Liver (tissue), 8 donors: ENCODE measurements at regions not wholly inside any gene's neighbourhood (a gene's known extent, or its start where the extent isn't known, plus 50 kb on each side); places are given as distances from the start of the nearest gene placed in this dataset.

Experiments
- DNase-seq: peaks from one replicate; pipeline ENCODE4 v3.0.0-alpha.2; 2017; ENCODE audit warnings: low spot score
- H3K27ac ChIP-seq, 2 donors: one replicate each; pipeline ENCODE4 v1.7.0; 2013; ENCODE audit warnings: inconsistent platforms in 2 of 2, low read length in 2 of 2, control low read depth in 1 of 2, low read depth in 1 of 2, mild to moderate bottlenecking in 1 of 2
- H3K27me3 ChIP-seq, 4 donors: one replicate each; pipeline versions ENCODE4 v1.6.1 to v1.7.0; 2013; ENCODE audit warnings: low read length in 3 of 4, inconsistent platforms in 1 of 4, mild to moderate bottlenecking in 1 of 4, moderate library complexity in 1 of 4; ENCODE audit not compliant: control insufficient read depth in 4 of 4, insufficient read depth in 4 of 4
- H3K36me3 ChIP-seq, 4 donors: one replicate each; pipeline versions ENCODE4 v1.6.1 to v1.7.0; 2013; ENCODE audit warnings: low read length in 3 of 4, mild to moderate bottlenecking in 3 of 4, low read depth in 1 of 4, moderate library complexity in 1 of 4; ENCODE audit not compliant: control insufficient read depth in 4 of 4, insufficient read depth in 3 of 4
- H3K4me1 ChIP-seq, 4 donors: one replicate each; pipeline versions ENCODE4 v1.6.1 to v1.7.0; 2013; ENCODE audit warnings: low read length in 3 of 4, mild to moderate bottlenecking in 3 of 4, moderate library complexity in 1 of 4; ENCODE audit not compliant: control insufficient read depth in 4 of 4, insufficient read depth in 4 of 4
- H3K4me3 ChIP-seq, 3 donors: one replicate each; pipeline versions ENCODE4 v1.6.1 to v1.7.0; 2013; ENCODE audit warnings: low read length in 3 of 3, control low read depth in 1 of 3, low read depth in 1 of 3, mild to moderate bottlenecking in 1 of 3
- H3K9ac ChIP-seq, 2 donors: one replicate each; pipeline ENCODE4 v1.7.0; 2013; ENCODE audit warnings: low read length in 2 of 2, mild to moderate bottlenecking in 2 of 2, moderate library complexity in 2 of 2, control low read depth in 1 of 2, low read depth in 1 of 2
- H3K9me3 ChIP-seq, 4 donors: one replicate each; pipeline versions ENCODE4 v1.6.1 to v1.7.0; 2013; ENCODE audit warnings: low read length in 3 of 4; ENCODE audit not compliant: control insufficient read depth in 4 of 4
- EGR1 ChIP-seq, 2 donors: IDR thresholded peaks; 2 replicates each; pipeline ENCODE4 v1.6.1; 2016 to 2018; ENCODE audit warnings: antibody characterized with exemption in 2 of 2, low read depth in 2 of 2
- FOXA1 ChIP-seq: IDR thresholded peaks from 2 replicates; pipeline ENCODE4 v1.6.1; 2016; ENCODE audit warnings: antibody characterized with exemption
- FOXA2 ChIP-seq: IDR thresholded peaks from 2 replicates; pipeline ENCODE4 v1.6.1; 2016; ENCODE audit warnings: antibody characterized with exemption
- GABPA ChIP-seq, 2 donors: IDR thresholded peaks in 1 of 2; conservative IDR thresholded peaks in 1 of 2; 2 replicates each; pipeline ENCODE4 v1.6.1; 2016; ENCODE audit warnings: antibody characterized with exemption in 2 of 2, mild to moderate bottlenecking in 1 of 2, moderate library complexity in 1 of 2
- HNF4A ChIP-seq, 2 donors: conservative IDR thresholded peaks; 2 replicates each; pipeline ENCODE4 v1.6.1; 2016; ENCODE audit warnings: antibody characterized with exemption in 2 of 2, mild to moderate bottlenecking in 2 of 2
- HNF4G ChIP-seq: IDR thresholded peaks from 2 replicates; pipeline ENCODE4 v1.6.1; 2016; ENCODE audit warnings: antibody characterized with exemption
- JUND ChIP-seq, 2 donors: IDR thresholded peaks; 2 replicates each; pipeline ENCODE4 v1.6.1; 2016; ENCODE audit warnings: antibody characterized with exemption in 2 of 2
- NR2F2 ChIP-seq: IDR thresholded peaks from 2 replicates; pipeline ENCODE4 v1.6.1; 2016; ENCODE audit warnings: antibody characterized with exemption
- RAD21 ChIP-seq, 2 donors: IDR thresholded peaks; 2 replicates each; pipeline ENCODE4 v1.6.1; 2016; ENCODE audit warnings: antibody characterized with exemption in 2 of 2, mild to moderate bottlenecking in 2 of 2
- RXRA ChIP-seq, 2 donors: IDR thresholded peaks; 2 replicates each; pipeline ENCODE4 v1.6.1; 2017 to 2018; ENCODE audit warnings: antibody characterized with exemption in 2 of 2, mild to moderate bottlenecking in 1 of 2
- SP1 ChIP-seq: IDR thresholded peaks from 2 replicates; pipeline ENCODE4 v1.6.1; 2018; ENCODE audit warnings: antibody characterized with exemption, mild to moderate bottlenecking
- TAF1 ChIP-seq: conservative IDR thresholded peaks from 2 replicates; pipeline ENCODE4 v1.6.1; 2016; ENCODE audit warnings: antibody characterized with exemption, mild to moderate bottlenecking
- YY1 ChIP-seq: IDR thresholded peaks from 2 replicates; pipeline ENCODE4 v1.6.1; 2016; ENCODE audit warnings: antibody characterized with exemption, mild to moderate bottlenecking
- WGBS: extraction: QIAGEN DNeasy Blood & Tissue Kit; methylation state at CpG from one replicate; pipeline ENCODE4 v1.1.7; 2013; 5-methylcytosine and 5-hydroxymethylcytosine counted together
- TF ChIP-seq, protein P1 (sequence below): IDR thresholded peaks from 2 replicates; pipeline ENCODE4 v1.6.1; 2016; ENCODE audit warnings: antibody characterized with exemption
- TF ChIP-seq, protein P2 (sequence below): IDR thresholded peaks from 2 replicates; pipeline ENCODE4 v1.6.1; 2016; ENCODE audit warnings: antibody characterized with exemption
- TF ChIP-seq, protein P3 (sequence below): IDR thresholded peaks from 2 replicates; pipeline ENCODE4 v1.6.1; 2016; ENCODE audit warnings: antibody characterized with exemption, mild to moderate bottlenecking
- TF ChIP-seq, protein P4 (sequence below): IDR thresholded peaks from 2 replicates; pipeline ENCODE4 v1.6.1; 2016; ENCODE audit warnings: antibody characterized with exemption
- TF ChIP-seq, protein P5 (sequence below): fragments of 150-350 bp; IDR thresholded peaks from 2 replicates; pipeline ENCODE4 v1.5.1; 2017; ENCODE audit warnings: improper control_type of control experiment, low read depth, low read length; ENCODE audit not compliant: missing input control
- donor health status: healthy.
- donor health status: healthy.
- donor health status: healthy.
- donor health status: healthy.
- donor health status: healthy.

DNA sequence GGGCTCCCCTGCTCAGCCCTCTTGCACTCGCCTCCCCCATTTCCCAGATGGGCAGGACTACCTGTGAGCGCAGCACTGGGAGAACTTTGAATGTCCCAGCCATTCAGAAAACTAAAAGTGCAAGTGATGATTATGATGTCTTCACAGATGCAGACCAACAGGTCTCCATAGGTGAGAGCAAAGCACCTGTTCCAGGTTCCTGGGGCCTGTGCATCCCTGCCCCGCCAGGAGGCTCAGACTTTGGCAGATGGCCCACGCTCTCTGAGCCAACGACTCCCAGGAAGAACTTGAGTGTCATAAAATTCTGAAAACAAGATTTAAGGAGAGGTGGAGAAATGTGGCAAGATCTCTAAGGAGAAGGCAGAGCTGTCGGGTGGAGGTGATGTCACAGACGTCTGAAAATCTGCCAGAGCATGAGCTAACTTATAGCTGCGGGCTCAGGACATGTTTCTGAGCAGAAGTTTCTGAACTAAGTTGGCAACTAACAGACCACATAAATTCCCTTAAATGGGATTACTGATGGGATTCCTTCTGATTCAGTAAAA lies 110.8 kb upstream of the IGF1R start (continued):
- TF ChIP-seq RXRA (IDR thresholded peaks at IDR 0.05) (no peak), TAF1 (no peak)

DNA sequence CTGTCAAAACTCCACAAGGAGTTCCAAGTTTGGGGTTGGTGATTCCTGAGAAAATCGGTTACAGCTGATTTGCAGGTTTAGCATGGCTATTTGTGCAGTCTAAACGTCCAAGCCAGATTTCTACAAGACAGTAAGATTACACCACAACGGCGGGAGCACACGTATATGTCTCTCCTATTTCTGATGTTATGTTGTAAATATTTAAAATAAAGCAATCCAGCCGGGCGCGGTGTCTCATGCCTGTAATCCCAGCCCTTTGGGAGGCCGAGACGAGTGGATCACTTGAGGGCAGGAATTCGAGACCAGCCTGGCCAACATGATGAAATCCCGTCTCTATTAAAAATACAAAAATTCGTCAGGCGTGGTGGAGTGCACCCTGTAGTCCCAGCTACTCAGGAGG lies 106.8 kb upstream of the IGF1R start:
- WGBS: 77% methylated on average over 14 of the region's 14 CpGs
- Histone ChIP-seq H3K9me3 (no peaks in the 10 kb centered on the region), H3K4me1 (no peaks in the 10 kb centered on the region), H3K27ac (no peak overlapping the region), H3K27me3 (peaks cover 0 to 5% (median 2%) of the 10 kb centered on the region in 4 donors), H3K36me3 (no peaks in the 10 kb centered on the region), H3K4me3 (no peak overlapping the region), H3K9ac (no peak overlapping the region)
- TF ChIP-seq EGR1 (IDR thresholded peaks at IDR 0.05; ENCODE audit: low read depth in 2 of 2): no peak
- TF ChIP-seq NR2F2: no peak
- TF ChIP-seq, protein P1, sequence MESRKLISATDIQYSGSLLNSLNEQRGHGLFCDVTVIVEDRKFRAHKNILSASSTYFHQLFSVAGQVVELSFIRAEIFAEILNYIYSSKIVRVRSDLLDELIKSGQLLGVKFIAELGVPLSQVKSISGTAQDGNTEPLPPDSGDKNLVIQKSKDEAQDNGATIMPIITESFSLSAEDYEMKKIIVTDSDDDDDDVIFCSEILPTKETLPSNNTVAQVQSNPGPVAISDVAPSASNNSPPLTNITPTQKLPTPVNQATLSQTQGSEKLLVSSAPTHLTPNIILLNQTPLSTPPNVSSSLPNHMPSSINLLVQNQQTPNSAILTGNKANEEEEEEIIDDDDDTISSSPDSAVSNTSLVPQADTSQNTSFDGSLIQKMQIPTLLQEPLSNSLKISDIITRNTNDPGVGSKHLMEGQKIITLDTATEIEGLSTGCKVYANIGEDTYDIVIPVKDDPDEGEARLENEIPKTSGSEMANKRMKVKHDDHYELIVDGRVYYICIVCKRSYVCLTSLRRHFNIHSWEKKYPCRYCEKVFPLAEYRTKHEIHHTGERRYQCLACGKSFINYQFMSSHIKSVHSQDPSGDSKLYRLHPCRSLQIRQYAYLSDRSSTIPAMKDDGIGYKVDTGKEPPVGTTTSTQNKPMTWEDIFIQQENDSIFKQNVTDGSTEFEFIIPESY: no peak
- TF ChIP-seq RAD21 (IDR thresholded peaks at IDR 0.05): no peak
- TF ChIP-seq, protein P2, sequence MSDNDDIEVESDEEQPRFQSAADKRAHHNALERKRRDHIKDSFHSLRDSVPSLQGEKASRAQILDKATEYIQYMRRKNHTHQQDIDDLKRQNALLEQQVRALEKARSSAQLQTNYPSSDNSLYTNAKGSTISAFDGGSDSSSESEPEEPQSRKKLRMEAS: no peak
- TF ChIP-seq, protein P3, sequence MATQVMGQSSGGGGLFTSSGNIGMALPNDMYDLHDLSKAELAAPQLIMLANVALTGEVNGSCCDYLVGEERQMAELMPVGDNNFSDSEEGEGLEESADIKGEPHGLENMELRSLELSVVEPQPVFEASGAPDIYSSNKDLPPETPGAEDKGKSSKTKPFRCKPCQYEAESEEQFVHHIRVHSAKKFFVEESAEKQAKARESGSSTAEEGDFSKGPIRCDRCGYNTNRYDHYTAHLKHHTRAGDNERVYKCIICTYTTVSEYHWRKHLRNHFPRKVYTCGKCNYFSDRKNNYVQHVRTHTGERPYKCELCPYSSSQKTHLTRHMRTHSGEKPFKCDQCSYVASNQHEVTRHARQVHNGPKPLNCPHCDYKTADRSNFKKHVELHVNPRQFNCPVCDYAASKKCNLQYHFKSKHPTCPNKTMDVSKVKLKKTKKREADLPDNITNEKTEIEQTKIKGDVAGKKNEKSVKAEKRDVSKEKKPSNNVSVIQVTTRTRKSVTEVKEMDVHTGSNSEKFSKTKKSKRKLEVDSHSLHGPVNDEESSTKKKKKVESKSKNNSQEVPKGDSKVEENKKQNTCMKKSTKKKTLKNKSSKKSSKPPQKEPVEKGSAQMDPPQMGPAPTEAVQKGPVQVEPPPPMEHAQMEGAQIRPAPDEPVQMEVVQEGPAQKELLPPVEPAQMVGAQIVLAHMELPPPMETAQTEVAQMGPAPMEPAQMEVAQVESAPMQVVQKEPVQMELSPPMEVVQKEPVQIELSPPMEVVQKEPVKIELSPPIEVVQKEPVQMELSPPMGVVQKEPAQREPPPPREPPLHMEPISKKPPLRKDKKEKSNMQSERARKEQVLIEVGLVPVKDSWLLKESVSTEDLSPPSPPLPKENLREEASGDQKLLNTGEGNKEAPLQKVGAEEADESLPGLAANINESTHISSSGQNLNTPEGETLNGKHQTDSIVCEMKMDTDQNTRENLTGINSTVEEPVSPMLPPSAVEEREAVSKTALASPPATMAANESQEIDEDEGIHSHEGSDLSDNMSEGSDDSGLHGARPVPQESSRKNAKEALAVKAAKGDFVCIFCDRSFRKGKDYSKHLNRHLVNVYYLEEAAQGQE: no peak
- TF ChIP-seq, protein P4, sequence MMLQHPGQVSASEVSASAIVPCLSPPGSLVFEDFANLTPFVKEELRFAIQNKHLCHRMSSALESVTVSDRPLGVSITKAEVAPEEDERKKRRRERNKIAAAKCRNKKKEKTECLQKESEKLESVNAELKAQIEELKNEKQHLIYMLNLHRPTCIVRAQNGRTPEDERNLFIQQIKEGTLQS: no peak
- TF ChIP-seq HNF4A (conservative IDR thresholded peaks at IDR 0.05): no peak
- no peak for TF ChIP-seq FOXA1
- DNase-seq: no peak

DNA sequence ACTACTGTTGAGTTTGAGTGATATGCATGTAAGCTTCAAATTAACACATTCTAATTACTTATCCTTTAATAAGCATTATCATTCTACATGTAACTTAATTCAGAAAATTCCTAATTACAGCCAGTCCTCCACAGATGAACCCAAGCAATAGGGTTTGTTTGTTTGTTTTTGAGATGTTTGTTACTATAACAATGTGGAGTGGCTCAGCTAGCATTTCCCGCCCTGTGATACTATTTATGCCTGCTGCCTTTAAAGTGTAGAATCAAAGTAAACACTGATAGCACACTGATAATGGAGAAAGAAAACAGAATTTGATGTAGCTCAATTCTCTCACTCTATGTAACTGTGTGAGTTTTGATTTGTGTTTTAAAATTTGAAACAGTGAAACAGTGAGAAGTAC lies 105.1 kb upstream of the IGF1R start:
- no peak for DNase-seq
- peaks cover 0 to 3% (median 1%) of the 10 kb centered on the region in 4 donors for H3K4me1 ChIP-seq
- WGBS: 67% methylated on average over 1 of the region's 1 CpG
- H3K9me3 ChIP-seq: no peaks in the 10 kb centered on the region
- peaks cover 0 to 5% (median 2%) of the 10 kb centered on the region in 4 donors for H3K27me3 ChIP-seq
- H3K36me3 ChIP-seq: no peaks in the 10 kb centered on the region
- no peak overlapping the region for H3K4me3 ChIP-seq
- no peak overlapping the region for H3K9ac ChIP-seq
- no peak overlapping the region for H3K27ac ChIP-seq
- TF ChIP-seq YY1 (no peak), TAF1 (no peak), NR2F2 (no peak), HNF4A (conservative IDR thresholded peaks at IDR 0.05) (no peak), RAD21 (IDR thresholded peaks at IDR 0.05) (no peak), EGR1 (IDR thresholded peaks at IDR 0.05; ENCODE audit: low read depth in 2 of 2) (no peak), JUND (IDR thresholded peaks at IDR 0.05) (no peak), SP1 (no peak), FOXA2 (no peak), GABPA (IDR thresholded peaks at IDR 0.05 in 1 of 2, conservative IDR thresholded peaks at IDR 0.05 in 1 of 2) (no peak), RXRA (IDR thresholded peaks at IDR 0.05) (no peak), FOXA1 (no peak), HNF4G (no peak)
- TF ChIP-seq, protein P4: no peak
- TF ChIP-seq, protein P5, sequence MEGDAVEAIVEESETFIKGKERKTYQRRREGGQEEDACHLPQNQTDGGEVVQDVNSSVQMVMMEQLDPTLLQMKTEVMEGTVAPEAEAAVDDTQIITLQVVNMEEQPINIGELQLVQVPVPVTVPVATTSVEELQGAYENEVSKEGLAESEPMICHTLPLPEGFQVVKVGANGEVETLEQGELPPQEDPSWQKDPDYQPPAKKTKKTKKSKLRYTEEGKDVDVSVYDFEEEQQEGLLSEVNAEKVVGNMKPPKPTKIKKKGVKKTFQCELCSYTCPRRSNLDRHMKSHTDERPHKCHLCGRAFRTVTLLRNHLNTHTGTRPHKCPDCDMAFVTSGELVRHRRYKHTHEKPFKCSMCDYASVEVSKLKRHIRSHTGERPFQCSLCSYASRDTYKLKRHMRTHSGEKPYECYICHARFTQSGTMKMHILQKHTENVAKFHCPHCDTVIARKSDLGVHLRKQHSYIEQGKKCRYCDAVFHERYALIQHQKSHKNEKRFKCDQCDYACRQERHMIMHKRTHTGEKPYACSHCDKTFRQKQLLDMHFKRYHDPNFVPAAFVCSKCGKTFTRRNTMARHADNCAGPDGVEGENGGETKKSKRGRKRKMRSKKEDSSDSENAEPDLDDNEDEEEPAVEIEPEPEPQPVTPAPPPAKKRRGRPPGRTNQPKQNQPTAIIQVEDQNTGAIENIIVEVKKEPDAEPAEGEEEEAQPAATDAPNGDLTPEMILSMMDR: no peak
- TF ChIP-seq, protein P1: no peak
- TF ChIP-seq, protein P2: no peak
